ENCODE measurements at regions not wholly inside any gene's neighbourhood (a gene's known extent, or its start where the extent isn't known, plus 50 kb on each side); places are given as distances from the start of the nearest gene placed in this dataset.

DNA sequence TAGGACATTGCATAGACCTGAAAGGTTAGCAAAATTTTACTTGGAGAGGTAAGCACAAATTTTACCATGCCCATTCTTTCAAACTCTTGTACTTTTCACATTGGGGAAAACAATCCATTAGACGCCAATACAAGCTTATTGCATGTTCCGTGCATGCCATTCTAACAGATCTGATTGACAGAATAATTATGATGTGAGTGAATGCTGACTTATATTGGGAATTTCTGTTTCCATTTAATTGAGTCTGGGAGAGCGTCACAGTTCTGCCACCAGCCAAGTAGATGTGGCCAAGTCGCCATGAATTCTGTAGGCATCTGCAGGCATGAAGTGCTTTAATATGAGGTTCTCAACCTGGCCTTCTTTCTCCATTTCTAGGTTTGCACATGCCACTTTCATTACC is 1097.4 kb downstream of the VRK1 start:
- Histone ChIP-seq H3K9me3 (replicated peaks; ENCODE audit: control insufficient read depth, insufficient read depth, low read length) (peaks cover 5% of the 10 kb centered on the region), H4K20me1 (replicated peaks; ENCODE audit: control insufficient read depth, extremely low read depth, insufficient read depth, low read length) (no peaks in the 10 kb centered on the region), H3K79me2 (ENCODE audit: control insufficient read depth, insufficient read depth, low read length) (no peaks in the 10 kb centered on the region), H3K4me1 (ENCODE audit: control insufficient read depth, extremely low read depth, insufficient read depth, low read length) (no peaks in the 10 kb centered on the region), H3K4me2 (ENCODE audit: insufficient read depth, low read length) (no peak overlapping the region), H3K9ac (replicated peaks; ENCODE audit: extremely low read depth, insufficient read depth, low read length) (no peak overlapping the region), H3K36me3 (ENCODE audit: control insufficient read depth in 2 of 2, extremely low read depth in 1 of 2, insufficient read depth in 2 of 2, low read length in 2 of 2) (no peaks in the 10 kb centered on the region), H3K27ac (ENCODE audit: insufficient read depth, low read depth, low read length) (no peak overlapping the region), H3K4me3 (replicated peaks in 1 of 3; ENCODE audit: insufficient read depth in 1 of 3, low read depth in 1 of 3, low read length in 3 of 3) (no peak overlapping the region), H3K27me3 (ENCODE audit: control insufficient read depth in 2 of 2, insufficient read depth in 2 of 2, low read length in 2 of 2) (no peaks in the 10 kb centered on the region), H3K9me1 (replicated peaks; ENCODE audit: control insufficient read depth, extremely low read depth, insufficient read depth, low read length) (no peaks in the 10 kb centered on the region), H2AFZ (ENCODE audit: low read depth, low read length) (no peak overlapping the region)
- dilution Hi-C loops (cut with MboI; ENCODE audit: extremely low pct_ligation_motif_present, low sequenced_read_pairs), result no loop called here
- TF ChIP-seq POLR2A (IDR thresholded peaks at IDR 0.05; ENCODE audit: low read depth, low read length), result no peak
- no peak for TF ChIP-seq MYC (IDR thresholded peaks at IDR 0.05; ENCODE audit: low read depth, low read length)
- TF ChIP-seq, protein P1, sequence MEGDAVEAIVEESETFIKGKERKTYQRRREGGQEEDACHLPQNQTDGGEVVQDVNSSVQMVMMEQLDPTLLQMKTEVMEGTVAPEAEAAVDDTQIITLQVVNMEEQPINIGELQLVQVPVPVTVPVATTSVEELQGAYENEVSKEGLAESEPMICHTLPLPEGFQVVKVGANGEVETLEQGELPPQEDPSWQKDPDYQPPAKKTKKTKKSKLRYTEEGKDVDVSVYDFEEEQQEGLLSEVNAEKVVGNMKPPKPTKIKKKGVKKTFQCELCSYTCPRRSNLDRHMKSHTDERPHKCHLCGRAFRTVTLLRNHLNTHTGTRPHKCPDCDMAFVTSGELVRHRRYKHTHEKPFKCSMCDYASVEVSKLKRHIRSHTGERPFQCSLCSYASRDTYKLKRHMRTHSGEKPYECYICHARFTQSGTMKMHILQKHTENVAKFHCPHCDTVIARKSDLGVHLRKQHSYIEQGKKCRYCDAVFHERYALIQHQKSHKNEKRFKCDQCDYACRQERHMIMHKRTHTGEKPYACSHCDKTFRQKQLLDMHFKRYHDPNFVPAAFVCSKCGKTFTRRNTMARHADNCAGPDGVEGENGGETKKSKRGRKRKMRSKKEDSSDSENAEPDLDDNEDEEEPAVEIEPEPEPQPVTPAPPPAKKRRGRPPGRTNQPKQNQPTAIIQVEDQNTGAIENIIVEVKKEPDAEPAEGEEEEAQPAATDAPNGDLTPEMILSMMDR (IDR thresholded peaks at IDR 0.05; ENCODE audit: extremely low read depth in 1 of 2, insufficient read depth in 1 of 2, low read depth in 1 of 2, low read length in 2 of 2), result no peak
- TF ChIP-seq, protein P2, sequence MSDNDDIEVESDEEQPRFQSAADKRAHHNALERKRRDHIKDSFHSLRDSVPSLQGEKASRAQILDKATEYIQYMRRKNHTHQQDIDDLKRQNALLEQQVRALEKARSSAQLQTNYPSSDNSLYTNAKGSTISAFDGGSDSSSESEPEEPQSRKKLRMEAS (IDR thresholded peaks at IDR 0.05; ENCODE audit: insufficient read depth, insufficient read length), result no peak
- no peak for TF ChIP-seq GATA2 (IDR thresholded peaks at IDR 0.05; ENCODE audit: insufficient read depth, insufficient read length, low read depth, low read length)
- no peak for TF ChIP-seq POLR2AphosphoS5 (IDR thresholded peaks at IDR 0.05; ENCODE audit: insufficient read depth, low read depth, low read length)
- TF ChIP-seq FOS (IDR thresholded peaks at IDR 0.05; ENCODE audit: borderline replicate concordance, insufficient read depth, low read length), result no peak
- TF ChIP-seq EZH2 (IDR thresholded peaks at IDR 0.05; ENCODE audit: borderline replicate concordance, low read depth, low read length, severe bottlenecking), result no peak
- TF ChIP-seq JUN (IDR thresholded peaks at IDR 0.05; ENCODE audit: borderline replicate concordance, insufficient read depth, insufficient read length, low read depth), result no peak
- BruUV-seq (replicated peaks), result no TSS peak
- ChIA-PET POLR2A (no interaction called here), CTCF (no interaction called here)
- DNase-seq (ENCODE audit: low read depth, low spot score), result no peak
- intact Hi-C loops (cut with micrococcal nuclease), result no loop called here
- no peak for FAIRE-seq
